ENCODE measurements at regions not wholly inside any gene's neighbourhood (a gene's known extent, or its start where the extent isn't known, plus 50 kb on each side); places are given as distances from the start of the nearest gene placed in this dataset.

GRCh38 chr22:27083610-27084009 lies 426.2 kb downstream of the MIAT start:
- Histone ChIP-seq H3K27ac (ENCODE audit: low read length, poor library complexity, severe bottlenecking) (no peak overlapping the region), H4K8ac (ENCODE audit: low read length) (no peak overlapping the region), H2BK15ac (ENCODE audit: low read depth, poor library complexity, severe bottlenecking) (no peak overlapping the region), H2AFZ (ENCODE audit: low read depth, low read length) (no peak overlapping the region), H3K27me3 (ENCODE audit: control insufficient read depth in 1 of 2, insufficient read depth in 1 of 2, low read length in 2 of 2) (peaks cover 32 to 83% of the 10 kb centered on the region in 2 experiments), H3K9me3 (ENCODE audit: control insufficient read depth, low read length) (peaks cover 12% of the 10 kb centered on the region), H3K9ac (ENCODE audit: low read length) (no peak overlapping the region), H3K23ac (ENCODE audit: low read length in 2 of 2) (no peak overlapping the region), H3K18ac (ENCODE audit: low read depth in 1 of 2, low read length in 2 of 2) (no peak overlapping the region), H3K4me3 (ENCODE audit: insufficient read depth in 1 of 2, low read depth in 1 of 2, low read length in 2 of 2) (no peak overlapping the region), H3K36me3 (ENCODE audit: control insufficient read depth in 1 of 2, insufficient read depth in 2 of 2, low read depth in 1 of 2, low read length in 2 of 2) (no peaks in the 10 kb centered on the region), H2BK5ac (ENCODE audit: low read depth, low read length, poor library complexity, severe bottlenecking) (no peak overlapping the region), H3K4me1 (ENCODE audit: control insufficient read depth, insufficient read depth, low read depth, low read length) (peaks cover 4% of the 10 kb centered on the region), H2AK5ac (ENCODE audit: low read length, severe bottlenecking) (no peak overlapping the region), H4K91ac (ENCODE audit: low read length) (no peak overlapping the region), H2BK120ac (ENCODE audit: low read depth, low read length) (no peak overlapping the region), H3K79me1 (replicated peaks; ENCODE audit: low read length, poor library complexity, severe bottlenecking) (no peaks in the 10 kb centered on the region), H3K4me2 (ENCODE audit: low read length, poor library complexity, severe bottlenecking) (no peak overlapping the region), H3K4ac (ENCODE audit: low read depth in 1 of 2, low read length in 2 of 2) (no peak overlapping the region), H2BK12ac (ENCODE audit: low read length in 2 of 2) (no peak overlapping the region), H3K14ac (ENCODE audit: low read length in 2 of 2) (no peak overlapping the region)
- DNase-seq: no peak
- WGBS: 79% methylated on average over 4 of the region's 4 CpGs

DNA sequence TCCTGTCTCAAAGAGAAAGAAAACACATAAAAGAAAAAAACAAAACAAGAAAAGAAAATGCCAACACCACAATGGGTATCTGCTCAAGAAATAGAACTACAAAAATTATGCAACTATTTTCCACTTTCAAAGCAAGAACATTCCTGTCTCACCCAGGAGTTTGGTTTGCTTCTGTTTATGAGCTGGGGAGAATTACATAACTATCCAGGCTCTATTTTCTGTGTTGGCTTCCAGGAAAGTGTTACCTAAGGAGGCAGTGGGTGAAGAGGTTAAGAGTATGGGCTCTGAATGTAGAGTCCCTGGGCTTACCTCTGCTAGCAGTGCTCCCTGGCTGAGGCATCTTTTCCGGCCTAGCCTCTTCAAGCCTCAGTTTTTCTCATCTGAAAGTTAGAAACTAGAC lies 426.7 kb downstream of the MIAT start:
- Histone ChIP-seq H3K27ac (ENCODE audit: low read length, poor library complexity, severe bottlenecking) (no peak overlapping the region), H4K91ac (ENCODE audit: low read length) (no peak overlapping the region), H3K14ac (ENCODE audit: low read length in 2 of 2) (no peak overlapping the region), H3K4me3 (ENCODE audit: insufficient read depth in 1 of 2, low read depth in 1 of 2, low read length in 2 of 2) (no peak overlapping the region), H3K36me3 (ENCODE audit: control insufficient read depth in 1 of 2, insufficient read depth in 2 of 2, low read depth in 1 of 2, low read length in 2 of 2) (no peaks in the 10 kb centered on the region), H2BK5ac (ENCODE audit: low read depth, low read length, poor library complexity, severe bottlenecking) (no peak overlapping the region), H3K4ac (ENCODE audit: low read depth in 1 of 2, low read length in 2 of 2) (no peak overlapping the region), H3K9me3 (ENCODE audit: control insufficient read depth, low read length) (peaks cover 16% of the 10 kb centered on the region), H3K9ac (ENCODE audit: low read length) (no peak overlapping the region), H2BK12ac (ENCODE audit: low read length in 2 of 2) (no peak overlapping the region), H3K79me1 (replicated peaks; ENCODE audit: low read length, poor library complexity, severe bottlenecking) (no peaks in the 10 kb centered on the region), H2BK120ac (ENCODE audit: low read depth, low read length) (no peak overlapping the region), H4K8ac (ENCODE audit: low read length) (no peak overlapping the region), H2AK5ac (ENCODE audit: low read length, severe bottlenecking) (no peak overlapping the region), H3K4me1 (ENCODE audit: control insufficient read depth, insufficient read depth, low read depth, low read length) (peaks cover 4% of the 10 kb centered on the region), H2BK15ac (ENCODE audit: low read depth, poor library complexity, severe bottlenecking) (no peak overlapping the region), H2AFZ (ENCODE audit: low read depth, low read length) (no peak overlapping the region), H3K27me3 (ENCODE audit: control insufficient read depth in 1 of 2, insufficient read depth in 1 of 2, low read length in 2 of 2) (peaks cover 29 to 82% of the 10 kb centered on the region in 2 experiments), H3K4me2 (ENCODE audit: low read length, poor library complexity, severe bottlenecking) (no peak overlapping the region), H3K18ac (ENCODE audit: low read depth in 1 of 2, low read length in 2 of 2) (no peak overlapping the region), H3K23ac (ENCODE audit: low read length in 2 of 2) (no peak overlapping the region)
- no peak for DNase-seq
- WGBS: 68% methylated on average over 1 of the region's 1 CpG

- H4K8ac ChIP-seq (ENCODE audit: low read length): no peak overlapping the region
- H3K9ac ChIP-seq (ENCODE audit: low read length): no peak overlapping the region
- peaks cover 16 to 82% of the 10 kb centered on the region in 2 experiments for H3K27me3 ChIP-seq (ENCODE audit: control insufficient read depth in 1 of 2, insufficient read depth in 1 of 2, low read length in 2 of 2)
- WGBS: 71% methylated on average over 17 of the region's 18 CpGs
- no peak overlapping the region for H3K4me3 ChIP-seq (ENCODE audit: insufficient read depth in 1 of 2, low read depth in 1 of 2, low read length in 2 of 2)
- no peak overlapping the region for H3K23ac ChIP-seq (ENCODE audit: low read length in 2 of 2)
- H2BK15ac ChIP-seq (ENCODE audit: low read depth, poor library complexity, severe bottlenecking): peak overlapping the region; percentile 3
- H3K9me3 ChIP-seq (ENCODE audit: control insufficient read depth, low read length): peaks cover 16% of the 10 kb centered on the region
- no peak overlapping the region for H3K4me2 ChIP-seq (ENCODE audit: low read length, poor library complexity, severe bottlenecking)
- H2AK5ac ChIP-seq (ENCODE audit: low read length, severe bottlenecking): no peak overlapping the region
- no peak overlapping the region for H2AFZ ChIP-seq (ENCODE audit: low read depth, low read length)
- H3K27ac ChIP-seq (ENCODE audit: low read length, poor library complexity, severe bottlenecking): no peak overlapping the region
- no peak overlapping the region for H2BK12ac ChIP-seq (ENCODE audit: low read length in 2 of 2)
- H3K4ac ChIP-seq (ENCODE audit: low read depth in 1 of 2, low read length in 2 of 2): no peak overlapping the region
- DNase-seq: no peak
- no peak overlapping the region for H2BK120ac ChIP-seq (ENCODE audit: low read depth, low read length)
- no peaks in the 10 kb centered on the region for H3K79me1 ChIP-seq (replicated peaks; ENCODE audit: low read length, poor library complexity, severe bottlenecking)
- H2BK5ac ChIP-seq (ENCODE audit: low read depth, low read length, poor library complexity, severe bottlenecking): no peak overlapping the region
- H3K4me1 ChIP-seq (ENCODE audit: control insufficient read depth, insufficient read depth, low read depth, low read length): peaks cover 4% of the 10 kb centered on the region
- no peak overlapping the region for H3K18ac ChIP-seq (ENCODE audit: low read depth in 1 of 2, low read length in 2 of 2)
- H3K14ac ChIP-seq (ENCODE audit: low read length in 2 of 2): no peak overlapping the region
- H4K91ac ChIP-seq (ENCODE audit: low read length): peak overlapping the region; percentile 48
- no peaks in the 10 kb centered on the region for H3K36me3 ChIP-seq (ENCODE audit: control insufficient read depth in 1 of 2, insufficient read depth in 2 of 2, low read depth in 1 of 2, low read length in 2 of 2)
Measured at GRCh38 chr22:27086080-27087044, 429.0 kb downstream of the MIAT start.

DNA sequence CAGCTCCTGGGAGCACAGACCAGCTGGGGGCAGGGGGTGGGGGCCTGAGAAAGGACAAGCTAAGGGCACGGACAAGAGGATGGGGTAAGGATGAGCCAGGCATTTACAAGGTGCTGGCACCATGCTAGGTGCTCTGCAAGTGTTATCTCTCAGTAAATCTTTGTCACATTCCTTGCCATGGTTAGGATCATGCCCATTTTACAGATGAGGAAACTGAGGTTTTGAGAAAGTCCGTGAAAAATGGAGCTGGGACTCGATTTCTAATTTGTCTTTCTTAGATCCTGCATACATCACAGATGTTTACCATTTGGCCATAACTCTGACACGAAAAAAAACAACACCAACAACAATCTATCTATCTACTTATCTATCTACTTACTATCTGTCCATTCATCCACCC lies 429.7 kb downstream of the MIAT start:
- Histone ChIP-seq H3K9ac (ENCODE audit: low read length) (no peak overlapping the region), H2AFZ (ENCODE audit: low read depth, low read length) (no peak overlapping the region), H3K18ac (ENCODE audit: low read depth in 1 of 2, low read length in 2 of 2) (no peak overlapping the region), H3K79me1 (replicated peaks; ENCODE audit: low read length, poor library complexity, severe bottlenecking) (no peaks in the 10 kb centered on the region), H2BK5ac (ENCODE audit: low read depth, low read length, poor library complexity, severe bottlenecking) (no peak overlapping the region), H3K23ac (ENCODE audit: low read length in 2 of 2) (no peak overlapping the region), H3K9me3 (ENCODE audit: control insufficient read depth, low read length) (peaks cover 16% of the 10 kb centered on the region), H3K27me3 (ENCODE audit: control insufficient read depth in 1 of 2, insufficient read depth in 1 of 2, low read length in 2 of 2) (peaks cover 21 to 84% of the 10 kb centered on the region in 2 experiments), H2BK12ac (ENCODE audit: low read length in 2 of 2) (no peak overlapping the region), H3K4me1 (ENCODE audit: control insufficient read depth, insufficient read depth, low read depth, low read length) (peaks cover 4% of the 10 kb centered on the region), H3K4me2 (ENCODE audit: low read length, poor library complexity, severe bottlenecking) (no peak overlapping the region), H3K36me3 (ENCODE audit: control insufficient read depth in 1 of 2, insufficient read depth in 2 of 2, low read depth in 1 of 2, low read length in 2 of 2) (no peaks in the 10 kb centered on the region), H3K14ac (ENCODE audit: low read length in 2 of 2) (no peak overlapping the region), H2BK15ac (ENCODE audit: low read depth, poor library complexity, severe bottlenecking) (peak overlapping the region; percentile 3), H3K27ac (ENCODE audit: low read length, poor library complexity, severe bottlenecking) (no peak overlapping the region), H2BK120ac (ENCODE audit: low read depth, low read length) (no peak overlapping the region), H3K4ac (ENCODE audit: low read depth in 1 of 2, low read length in 2 of 2) (no peak overlapping the region), H3K4me3 (ENCODE audit: insufficient read depth in 1 of 2, low read depth in 1 of 2, low read length in 2 of 2) (no peak overlapping the region), H4K91ac (ENCODE audit: low read length) (peak overlapping the region; percentile 48), H2AK5ac (ENCODE audit: low read length, severe bottlenecking) (no peak overlapping the region), H4K8ac (ENCODE audit: low read length) (no peak overlapping the region)
- WGBS: 83% methylated on average over 4 of the region's 4 CpGs
- DNase-seq: no peak
